NCI-H2171 treated with DMSO at 0.1 percent for 48 hours (cell line): ENCODE measurements at regions not wholly inside any gene's neighbourhood (a gene's known extent, or its start where the extent isn't known, plus 50 kb on each side); places are given as distances from the start of the nearest gene placed in this dataset.
"Not testable (repeated sequence)": the region's sequence is repeated elsewhere in the genome, so short reads cannot be mapped to it uniquely, and the experiment has no call there.

Source experiments
- DNase-seq: peaks from one replicate; lab custom pipeline; 2025; lab: John Stamatoyannopoulos, UW

DNA sequence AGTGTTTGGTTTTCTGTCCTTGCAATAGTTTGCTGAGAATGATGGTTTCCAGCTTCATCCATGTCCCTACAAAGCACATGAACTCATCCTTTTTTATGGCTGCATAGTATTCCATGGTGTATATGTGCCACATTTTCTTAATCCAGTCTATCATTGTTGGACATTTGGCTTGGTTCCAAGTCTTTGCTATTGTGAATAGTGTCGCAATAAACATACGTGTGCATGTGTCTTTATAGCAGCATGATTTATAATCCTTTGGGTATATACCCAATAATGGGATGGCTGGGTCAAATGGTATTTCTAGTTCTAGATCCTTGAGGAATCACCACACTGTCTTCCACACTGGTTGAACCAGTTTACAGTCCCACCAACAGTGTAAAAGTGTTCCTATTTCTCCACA, 269.8 kb upstream of the DCN start:
- DNase-seq, result not testable (repeated sequence)

DNA sequence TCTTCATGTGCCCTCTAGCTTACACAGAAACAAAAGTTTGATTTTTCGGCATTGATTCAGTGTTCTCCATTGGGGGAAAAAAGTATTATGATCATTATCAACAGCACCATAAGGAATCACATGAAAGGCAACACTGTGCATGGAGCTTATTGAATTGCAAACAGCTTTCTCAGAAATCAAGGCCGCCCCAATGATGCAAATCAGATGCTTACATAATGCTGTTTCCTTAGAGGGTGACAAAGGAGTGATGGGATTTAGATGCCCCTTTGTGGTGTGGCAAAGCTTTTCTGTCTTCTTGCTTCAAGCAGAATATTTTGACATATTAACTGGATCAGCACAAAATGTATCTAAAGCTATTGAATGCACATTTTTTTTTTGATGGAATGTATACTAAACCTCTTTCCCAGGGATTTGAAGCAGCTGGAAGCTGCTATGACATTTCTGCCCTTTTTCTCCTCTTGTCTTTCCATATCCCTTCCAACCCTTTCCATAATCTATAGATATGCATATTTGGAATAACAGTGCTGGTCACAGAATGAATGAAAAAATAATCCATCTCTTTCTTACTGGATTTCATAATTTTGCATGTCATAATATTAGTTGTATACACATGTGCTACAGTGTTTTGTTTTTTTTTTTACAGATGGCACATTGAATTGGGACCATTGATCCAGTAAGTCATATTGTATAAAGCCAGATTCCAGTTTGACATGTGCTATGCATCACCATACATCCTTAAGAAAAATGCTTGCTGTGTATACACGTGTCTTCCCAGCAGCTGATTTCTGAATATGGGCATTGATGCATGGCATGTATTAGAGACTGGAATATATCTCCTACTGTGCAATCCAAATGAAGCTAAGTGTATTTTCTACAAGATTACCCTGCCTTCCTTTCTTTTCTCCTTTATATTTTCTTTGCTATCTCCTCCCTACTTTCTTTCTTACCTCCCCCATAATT, 259.7 kb upstream of the DCN start:
- DNase-seq, result no peak

DNA sequence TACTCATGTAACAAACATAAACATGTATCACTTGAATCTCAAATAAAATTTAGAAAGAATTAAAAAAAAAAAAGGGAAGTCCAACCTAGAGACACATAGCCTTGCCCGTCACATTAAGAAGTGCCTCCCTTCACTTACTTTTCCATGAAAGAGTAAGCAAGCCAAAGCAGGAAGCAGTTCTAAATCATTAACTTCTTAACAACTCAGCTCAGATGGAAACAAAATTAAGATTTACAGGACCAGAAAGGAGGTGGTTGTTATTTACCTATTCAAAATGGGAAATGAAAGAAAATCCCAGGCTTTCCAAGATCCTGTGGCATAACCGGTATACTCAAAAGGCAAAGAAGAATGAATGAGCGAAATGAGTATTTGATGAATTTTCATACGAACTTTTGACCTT, 258.6 kb upstream of the DCN start:
- DNase-seq, result no peak

DNA sequence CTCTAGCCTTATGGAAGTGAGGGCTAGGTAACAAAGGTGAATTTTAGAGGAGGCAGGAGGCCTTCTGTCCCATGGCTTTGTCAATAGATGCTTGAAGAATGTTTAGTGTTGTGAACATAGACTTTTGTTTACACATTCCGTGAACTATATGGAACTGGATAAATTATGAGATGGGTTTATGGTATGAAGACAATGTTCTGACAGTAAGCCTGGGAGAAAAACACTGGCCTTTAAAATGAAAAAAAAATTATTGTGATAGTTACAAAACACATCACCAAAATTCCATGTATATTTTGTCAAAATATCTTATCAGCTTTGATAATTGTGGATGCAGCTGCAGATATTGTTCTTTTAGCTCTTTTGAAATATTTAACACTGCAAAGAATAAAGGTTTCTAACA, 251.5 kb upstream of the DCN start:
- no peak for DNase-seq

DNA sequence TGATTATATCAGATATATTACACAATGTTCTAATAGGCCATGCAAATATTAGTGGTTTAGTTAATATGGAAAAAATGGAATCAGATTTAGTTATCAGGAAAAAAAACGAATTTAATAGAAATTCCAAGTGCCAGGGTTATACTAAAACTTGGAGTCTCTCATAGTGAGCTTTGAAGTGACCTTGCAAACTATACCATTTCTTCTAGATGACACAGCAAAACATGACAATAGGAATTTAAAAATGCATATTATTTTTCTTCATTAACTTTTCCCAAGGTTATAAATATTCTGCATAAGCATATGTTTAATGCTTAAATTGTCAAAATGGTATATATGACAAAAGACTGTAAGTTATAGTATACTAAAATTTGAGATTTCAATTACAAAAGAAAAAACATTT, 250.1 kb upstream of the DCN start:
- no peak for DNase-seq

DNA sequence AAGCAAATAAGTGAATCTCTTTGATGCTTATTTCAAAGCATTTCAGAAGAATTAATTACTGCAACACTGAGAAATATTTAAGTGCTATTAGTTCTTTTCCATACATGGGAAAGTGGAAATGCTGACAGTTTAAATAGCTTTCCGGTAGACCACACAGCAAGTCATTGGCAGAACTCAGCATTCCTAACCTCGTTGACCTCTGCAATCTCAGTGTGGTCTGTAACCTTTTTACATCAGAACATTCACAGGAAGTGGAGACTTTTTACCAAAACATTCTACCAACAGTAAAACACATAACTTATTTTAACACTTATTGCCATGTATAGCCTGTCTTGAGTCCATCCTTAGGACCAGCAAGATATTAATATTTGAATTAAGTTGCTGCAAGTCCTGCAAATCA, 249.5 kb upstream of the DCN start:
- no peak for DNase-seq

DNA sequence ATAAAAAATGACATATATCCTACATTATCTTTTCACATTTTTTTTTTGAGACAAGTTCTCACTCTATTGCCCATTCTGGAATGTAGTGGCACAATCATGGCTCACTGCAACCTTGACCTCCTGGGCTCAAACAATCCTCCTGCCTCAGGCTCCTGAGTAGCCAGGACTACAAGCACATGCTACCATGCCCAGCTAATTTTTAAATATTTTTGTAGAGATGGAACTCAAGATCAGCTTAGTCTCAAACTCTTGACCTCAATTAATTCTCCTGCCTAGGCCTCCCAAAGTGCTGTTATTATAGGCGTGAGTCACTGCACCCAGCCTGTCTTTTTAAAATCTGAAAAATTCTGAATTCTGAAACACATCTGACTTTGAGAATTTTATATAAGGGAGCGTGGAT, 241.9 kb upstream of the DCN start:
- DNase-seq, result no peak

DNA sequence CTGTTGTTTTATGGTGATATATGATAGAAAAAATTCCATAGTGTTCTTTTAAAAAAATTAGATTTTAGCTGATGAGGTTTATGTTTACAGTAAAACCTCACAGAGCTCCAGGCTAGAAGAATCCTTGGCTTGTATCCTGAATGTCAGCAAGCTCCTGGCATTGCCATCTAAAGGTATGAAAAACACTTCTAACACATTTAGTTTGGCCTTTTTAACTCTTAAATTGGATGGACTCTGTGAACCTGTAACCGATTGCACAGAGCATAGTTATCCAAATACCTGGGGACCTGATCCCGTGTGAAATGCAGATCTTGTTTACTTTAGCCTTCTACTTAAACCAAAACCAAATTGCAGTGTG, 241.1 kb upstream of the DCN start:
- DNase-seq, result no peak

DNA sequence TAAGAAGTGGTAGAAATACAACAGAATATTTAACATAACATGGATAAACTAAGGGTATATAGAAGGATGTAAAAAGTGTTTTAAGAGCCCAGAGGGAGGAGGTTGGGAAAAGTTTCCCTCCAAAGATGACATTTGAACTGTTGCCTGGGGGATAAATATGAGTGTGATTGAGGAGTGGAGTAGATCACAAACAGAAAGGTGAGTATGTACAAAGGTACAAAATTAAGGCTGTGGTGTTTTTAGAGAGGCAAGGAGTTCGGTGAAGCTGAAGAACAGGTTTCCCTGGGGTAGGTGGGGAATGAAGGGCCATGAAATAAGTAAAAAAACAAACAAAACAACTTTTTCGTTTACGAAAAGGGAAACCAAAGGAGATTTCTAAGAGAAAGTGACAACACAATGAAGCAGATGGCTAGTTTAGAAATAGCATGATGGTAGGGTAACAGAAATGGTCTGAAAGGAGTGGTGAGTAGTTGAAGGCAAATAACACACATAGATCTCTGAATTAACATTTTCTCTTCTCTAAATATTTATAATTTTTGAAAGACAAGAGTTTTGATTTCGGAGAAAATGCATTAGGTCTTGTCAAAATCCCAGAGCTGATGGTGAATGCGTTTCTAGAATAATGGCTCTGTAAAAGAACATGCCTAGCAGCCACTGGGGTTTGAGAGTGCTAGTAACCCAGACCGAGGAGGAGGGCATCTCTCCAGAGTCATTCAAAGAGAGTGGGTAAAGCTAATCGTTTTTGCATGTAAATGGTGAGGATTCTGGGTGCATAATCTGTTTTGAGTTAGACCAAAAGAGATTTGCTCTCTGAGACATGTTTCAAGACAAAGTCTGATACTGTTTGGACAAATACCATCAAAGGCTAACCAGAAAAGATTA, 240.4 kb upstream of the DCN start:
- no peak for DNase-seq

DNA sequence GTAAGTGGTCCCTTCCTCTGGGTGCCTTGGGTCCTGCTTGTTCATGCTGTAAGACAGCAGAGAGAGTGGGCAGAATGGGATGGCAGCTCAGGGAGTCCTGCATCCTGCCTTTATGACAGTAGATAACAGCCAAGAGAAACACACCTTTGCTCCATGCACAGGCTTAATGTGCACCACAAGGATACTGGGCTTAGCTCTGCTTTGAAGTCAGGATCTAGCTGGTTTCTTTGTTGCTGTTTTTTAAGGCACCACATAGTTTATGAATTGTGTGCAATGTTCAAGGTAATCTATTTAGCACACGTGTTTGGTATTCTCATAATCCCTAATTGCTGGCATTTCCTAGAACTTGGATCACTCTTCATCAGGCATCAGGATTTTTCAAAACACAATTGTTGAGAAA, 239.5 kb upstream of the DCN start:
- no peak for DNase-seq

DNA sequence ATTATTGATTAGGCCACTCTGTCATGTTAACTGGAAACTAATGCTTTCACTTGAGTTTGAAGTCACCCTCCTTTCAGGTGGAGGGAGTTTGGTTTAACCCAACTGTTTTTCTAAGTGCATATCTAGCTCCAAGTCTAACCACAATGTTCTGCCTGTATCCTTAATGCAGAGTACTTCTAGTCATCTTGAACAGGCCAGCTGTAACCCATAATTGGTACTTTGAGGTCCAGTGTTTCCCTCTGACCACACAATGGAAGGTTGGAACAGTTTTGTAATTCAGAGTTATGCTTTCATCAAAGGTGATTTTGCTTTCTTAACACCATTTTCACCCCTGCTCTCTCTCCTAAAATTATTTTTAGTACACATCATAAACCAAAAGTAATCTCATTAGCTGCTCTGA, 237.2 kb upstream of the DCN start:
- DNase-seq, result no peak

DNA sequence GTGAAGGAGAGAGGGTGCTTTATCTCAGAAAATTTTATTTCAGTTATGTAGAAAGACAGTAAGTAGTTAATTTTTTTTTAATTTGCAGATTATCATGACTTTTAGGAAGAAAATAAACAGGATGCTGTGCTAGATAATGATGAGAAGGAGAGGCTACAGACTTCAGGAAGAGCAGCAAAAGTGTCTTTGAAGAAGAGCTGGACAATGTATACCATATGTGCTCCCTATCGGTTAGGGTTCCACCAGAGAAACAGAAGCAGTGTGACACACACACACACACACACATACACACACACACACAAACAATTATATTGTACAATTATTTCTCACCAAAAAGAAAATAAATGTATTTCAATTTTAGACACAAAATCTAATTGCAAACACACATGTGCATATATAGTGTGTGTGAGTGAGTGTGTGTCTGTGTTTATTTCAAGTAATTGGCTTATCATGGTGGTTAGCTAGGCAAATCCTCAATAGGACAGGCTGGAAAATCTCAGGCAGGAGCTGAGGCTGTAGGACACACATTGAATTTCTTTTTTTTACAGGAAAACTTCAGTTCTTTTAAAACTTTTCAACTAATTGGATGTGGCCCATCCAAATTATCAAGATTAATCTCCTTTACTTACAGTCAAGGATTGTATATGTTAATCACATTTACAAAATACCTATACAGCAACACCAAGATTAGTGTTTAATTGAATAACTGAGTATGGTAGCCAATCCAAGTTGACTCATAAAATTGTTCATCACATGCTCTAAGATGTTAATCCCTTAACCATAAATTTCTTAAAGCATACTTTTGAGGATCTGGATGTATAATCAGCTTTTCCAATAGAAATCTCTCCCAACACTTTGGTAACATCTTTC, 235.8 kb upstream of the DCN start:
- DNase-seq, result no peak

DNA sequence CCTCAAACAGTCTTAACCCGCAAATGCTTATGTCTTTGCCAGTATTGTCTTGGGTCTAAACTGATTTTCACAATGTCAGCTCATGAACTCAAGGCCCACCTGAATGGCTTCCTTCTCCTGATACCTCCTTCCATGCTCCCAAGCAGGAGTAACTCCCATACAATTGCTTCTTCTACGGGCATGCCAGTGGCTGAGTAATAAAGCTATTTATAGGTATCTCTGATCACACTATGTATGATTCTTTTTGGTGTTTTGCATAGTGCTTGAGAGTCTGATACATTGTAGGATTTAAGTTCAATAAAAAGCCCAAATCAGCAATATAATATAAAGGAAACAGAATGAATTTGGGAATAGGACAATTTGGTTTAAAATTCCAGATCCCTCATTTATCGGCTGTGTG, 235.0 kb upstream of the DCN start:
- no peak for DNase-seq

DNA sequence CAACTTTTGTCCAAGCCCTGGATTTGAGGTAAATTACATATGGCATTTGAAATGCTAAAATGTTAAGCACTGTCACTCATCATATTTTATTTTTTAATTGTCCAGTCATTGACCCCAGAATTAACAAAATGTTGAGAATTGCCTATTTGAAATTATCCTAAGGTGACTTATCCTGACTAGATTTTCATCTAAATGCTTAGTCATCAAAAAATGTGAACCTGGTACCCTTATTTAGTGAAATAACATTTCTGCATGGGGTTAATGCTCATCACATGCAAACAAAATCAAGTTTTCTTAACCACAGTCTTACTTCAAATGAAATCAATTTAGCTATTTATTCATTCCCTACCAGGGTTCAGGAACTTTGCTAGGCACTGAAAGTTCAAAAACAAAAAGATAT, 232.0 kb upstream of the DCN start:
- no peak for DNase-seq

DNA sequence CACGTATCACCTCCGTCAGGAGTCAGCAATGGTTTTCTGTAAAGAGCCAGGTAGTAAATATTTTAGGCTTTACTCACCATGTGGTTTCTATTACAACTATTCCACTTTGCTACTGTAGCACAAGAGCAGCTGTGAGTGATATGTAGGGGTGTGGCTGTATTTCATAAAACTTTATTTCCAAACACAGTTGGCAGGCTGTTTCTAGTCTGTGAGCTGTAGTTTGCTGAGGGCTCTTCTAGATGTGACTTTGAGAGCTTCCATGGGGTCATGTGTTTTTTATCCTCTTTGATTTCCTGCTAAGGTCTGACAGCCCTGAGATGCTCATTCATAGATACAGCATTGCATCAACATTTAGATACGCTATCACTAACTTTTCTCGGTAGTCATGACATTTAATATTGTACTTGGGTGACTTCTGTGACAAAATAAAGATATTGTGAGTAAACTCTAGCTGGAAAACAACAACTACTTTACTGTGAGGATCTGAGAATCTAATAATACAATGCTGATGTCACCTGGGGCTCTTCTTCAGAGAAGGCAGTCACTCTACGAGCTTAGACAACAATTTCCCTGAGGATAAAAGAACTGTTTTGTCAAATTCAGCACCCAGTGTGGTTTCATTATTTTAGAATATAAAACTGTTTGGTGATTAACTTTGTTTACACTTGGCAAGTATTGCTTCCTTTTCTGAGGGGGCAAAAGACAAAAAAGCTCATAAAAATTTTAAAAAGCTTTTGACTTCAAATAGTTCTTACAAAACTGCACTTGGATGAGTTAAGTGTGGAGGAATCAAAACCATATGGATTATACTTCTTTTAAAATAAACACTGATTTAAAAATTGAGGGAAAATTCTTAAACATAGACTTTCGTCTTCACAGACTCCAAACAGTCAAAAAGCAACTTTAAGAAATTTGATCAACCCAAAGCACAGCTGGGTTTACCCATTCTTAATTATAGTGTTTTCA, 231.2 kb upstream of the DCN start:
- no peak for DNase-seq

DNA sequence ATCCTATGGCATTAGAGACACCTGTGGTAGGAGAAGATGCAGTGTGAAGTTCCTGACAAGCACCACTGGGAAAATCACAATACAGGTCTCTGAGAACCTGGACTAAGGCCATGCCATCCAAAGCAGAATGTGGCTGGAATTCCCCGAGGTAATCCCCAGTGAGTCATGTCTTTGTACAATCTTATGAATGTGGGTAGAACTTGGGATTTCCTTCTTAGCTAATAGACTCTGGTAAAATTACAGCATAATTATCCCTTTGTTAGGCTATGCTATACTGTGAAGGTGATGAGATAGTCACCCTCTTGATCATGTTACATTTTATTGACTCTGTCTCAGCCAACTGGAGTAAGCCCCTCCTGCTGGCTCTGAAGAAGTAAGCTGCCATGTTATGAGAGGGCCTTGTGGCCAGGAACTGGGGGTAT, 224.3 kb upstream of the DCN start:
- no peak for DNase-seq

DNA sequence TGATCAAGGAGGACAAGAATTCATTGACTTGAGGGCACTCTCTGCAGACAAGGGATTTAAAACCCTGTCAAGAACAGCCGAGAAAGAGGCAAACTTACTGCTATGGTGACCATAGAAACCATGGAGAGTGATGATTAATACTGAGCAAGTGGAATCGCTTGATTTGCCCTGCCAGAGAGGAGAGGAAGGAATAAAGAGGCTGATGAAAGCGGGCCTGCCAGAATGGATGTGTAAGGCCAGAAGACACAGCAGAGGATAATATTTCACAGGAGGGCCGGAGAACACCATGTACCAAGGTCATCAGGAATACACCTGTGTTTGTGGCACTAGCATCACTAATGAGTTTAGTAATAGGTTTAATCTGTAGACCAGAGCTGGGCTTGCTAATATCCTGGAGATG, 221.8 kb upstream of the DCN start:
- DNase-seq, result no peak

DNA sequence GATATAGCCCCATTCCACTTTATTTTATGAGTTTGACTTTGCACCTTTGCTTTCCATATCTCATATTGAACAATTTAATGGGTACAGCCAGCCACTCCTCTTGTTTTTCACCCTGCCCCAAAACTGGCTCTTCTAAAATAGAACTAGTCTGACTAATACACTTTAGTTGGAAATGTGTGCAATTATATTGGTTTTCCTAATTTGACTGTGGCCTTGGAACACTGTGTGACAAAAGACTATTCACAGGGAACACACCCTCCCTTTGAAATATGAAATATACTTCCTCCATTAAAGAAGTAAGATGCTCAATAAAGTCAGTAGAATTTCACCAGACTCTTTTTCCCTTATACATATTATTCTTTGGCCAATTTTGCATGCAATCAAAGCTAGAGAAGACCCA, 218.6 kb upstream of the DCN start:
- DNase-seq, result no peak

DNA sequence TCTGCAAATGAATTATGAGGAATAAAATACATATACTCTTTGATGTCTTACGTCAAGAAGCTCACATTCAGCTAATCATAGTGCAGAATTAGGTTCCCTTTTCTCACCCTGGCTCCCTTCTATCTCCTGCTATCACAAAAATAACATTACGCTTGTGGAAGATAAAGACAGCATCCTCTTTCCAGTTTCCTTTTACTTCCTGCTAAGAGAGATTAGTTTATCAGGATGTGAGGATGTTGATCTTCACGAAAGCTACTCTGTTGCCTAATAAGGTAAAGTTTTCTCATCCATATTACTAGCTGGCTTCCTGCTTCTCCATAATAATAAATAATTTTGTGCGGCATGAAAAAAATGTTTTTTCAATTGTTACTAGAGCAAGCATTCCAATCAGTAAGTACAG, 217.7 kb upstream of the DCN start:
- DNase-seq, result no peak

DNA sequence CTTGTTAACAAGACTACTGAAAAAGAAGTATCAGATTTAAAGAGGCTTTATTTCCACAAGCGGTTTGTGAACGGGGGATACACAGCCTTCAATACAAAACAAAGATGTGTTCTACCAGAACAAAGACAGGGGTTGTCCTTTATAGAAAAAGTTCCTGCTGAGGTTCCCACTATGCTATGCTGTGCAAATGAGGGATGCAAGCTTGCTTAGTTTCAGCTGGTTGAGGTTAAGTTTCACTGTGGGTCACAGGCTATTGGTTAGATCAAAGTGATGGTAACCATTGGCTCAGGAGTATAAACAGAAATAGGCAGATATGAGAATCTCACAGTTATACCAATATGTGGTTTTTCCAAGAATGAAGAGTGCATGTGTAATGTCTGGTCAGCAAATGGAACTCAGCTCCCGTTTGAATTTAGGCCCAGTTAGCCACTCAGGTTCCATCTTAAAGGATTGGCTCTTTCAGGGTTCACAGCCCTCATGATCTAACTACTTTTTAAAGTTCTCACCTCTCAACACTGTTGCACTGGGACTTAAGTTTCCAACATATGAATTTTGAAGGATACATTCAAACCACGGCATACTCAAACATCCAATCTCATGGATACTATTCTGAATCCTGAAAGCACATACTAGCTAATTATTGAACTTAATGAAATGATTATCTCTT, 215.4 kb upstream of the DCN start:
- DNase-seq, result no peak

DNA sequence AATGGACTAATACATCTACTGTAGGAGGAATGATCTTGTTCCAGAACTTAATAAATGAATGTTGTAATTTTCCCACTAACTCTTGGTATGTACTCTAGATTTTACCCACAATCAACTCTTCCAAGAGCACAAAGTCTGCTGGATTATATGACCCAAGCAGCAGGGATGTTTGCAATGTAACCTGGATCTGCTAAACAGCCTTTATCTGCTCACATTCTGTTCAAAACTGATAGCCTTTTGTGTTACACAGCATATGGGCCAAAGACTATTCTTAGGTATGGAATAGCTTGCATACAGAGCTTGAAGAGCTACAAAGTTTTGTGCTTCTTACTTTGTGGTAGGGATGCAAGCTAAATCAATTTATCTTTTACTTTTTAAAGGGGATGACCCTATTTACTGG, 213.7 kb upstream of the DCN start:
- DNase-seq, result no peak
